SK-N-SH treated with all-trans-retinoic acid at 6 μM for 48 hours (cell line): ENCODE measurements at regions not wholly inside any gene's neighbourhood (a gene's known extent, or its start where the extent isn't known, plus 50 kb on each side); places are given as distances from the start of the nearest gene placed in this dataset.

Experiments
- ATAC-seq: fragments of 200-7000 bp; cut with Tn5 transposase; 3 replicates; pipeline ENCODE4 v1.9.1; 2020; ENCODE audit warnings: mild to moderate bottlenecking, moderate library complexity
- ARNTL ChIP-seq: fragments of 450-650 bp; formaldehyde crosslinking; IDR thresholded peaks from 2 replicates; pipeline ENCODE4 v1.5.0; 2020; ENCODE audit warnings: low read depth, mild to moderate bottlenecking, moderate library complexity, borderline replicate concordance
- BACH2 ChIP-seq: fragments of 250-450 bp; sonication (Bioruptor Pico); IDR thresholded peaks from 2 replicates; pipeline ENCODE4 v1.9.0; 2021; ENCODE audit warnings: mild to moderate bottlenecking, borderline replicate concordance
- CSDC2 ChIP-seq: fragments of 250-450 bp; sonication (Bioruptor Pico); IDR thresholded peaks from 2 replicates; pipeline ENCODE4 v1.5.0; 2020; ENCODE audit warnings: mild to moderate bottlenecking, moderate library complexity
- CSRNP3 ChIP-seq: fragments of 250-450 bp; sonication (Bioruptor Pico); IDR thresholded peaks from 2 replicates; pipeline ENCODE4 v1.5.1; 2021; ENCODE audit warnings: mild to moderate bottlenecking, moderate library complexity
- ESRRG ChIP-seq: fragments of 250-450 bp; sonication (Bioruptor Pico); IDR thresholded peaks from 2 replicates; pipeline ENCODE4 v1.6.1; 2021; ENCODE audit warnings: mild to moderate bottlenecking
- GLIS3 ChIP-seq: fragments of 250-450 bp; sonication (Bioruptor Pico); IDR thresholded peaks from 2 replicates; pipeline ENCODE4 v1.5.0; 2020; ENCODE audit warnings: mild to moderate bottlenecking, moderate library complexity
- ISL1 ChIP-seq: fragments of 250-450 bp; sonication (Bioruptor Pico); IDR thresholded peaks from 2 replicates; pipeline ENCODE4 v2.1.2; 2022; ENCODE audit warnings: mild to moderate bottlenecking, moderate library complexity
- PATZ1 ChIP-seq: fragments of 250-450 bp; sonication (Bioruptor Pico); IDR thresholded peaks from 2 replicates; pipeline ENCODE4 v1.8.0; 2020; ENCODE audit warnings: mild to moderate bottlenecking, moderate library complexity, borderline replicate concordance
- PPARA ChIP-seq: fragments of 250-450 bp; sonication (Bioruptor Pico); IDR thresholded peaks from 2 replicates; pipeline ENCODE4 v1.5.0; 2020; ENCODE audit warnings: mild to moderate bottlenecking, borderline replicate concordance
- RARB ChIP-seq: fragments of 250-450 bp; sonication (Bioruptor Pico); IDR thresholded peaks from 2 replicates; pipeline ENCODE4 v1.8.0; 2021; ENCODE audit warnings: mild to moderate bottlenecking, moderate library complexity
- SNAI2 ChIP-seq: fragments of 250-450 bp; sonication (Bioruptor Pico); IDR thresholded peaks from 2 replicates; pipeline ENCODE4 v1.5.0; 2020; ENCODE audit warnings: mild to moderate bottlenecking, moderate library complexity
- TCF4 ChIP-seq: fragments of 250-450 bp; sonication (Bioruptor Pico); IDR thresholded peaks from 2 replicates; pipeline ENCODE4 v1.8.0; 2021; ENCODE audit warnings: mild to moderate bottlenecking, moderate library complexity, borderline replicate concordance
- TOX ChIP-seq: fragments of 250-450 bp; sonication (Bioruptor Pico); IDR thresholded peaks from 2 replicates; pipeline ENCODE4 v1.8.0; 2021; ENCODE audit warnings: mild to moderate bottlenecking, moderate library complexity, borderline replicate concordance
- ZC3H10 ChIP-seq: fragments of 250-450 bp; sonication (Bioruptor Pico); IDR thresholded peaks from 2 replicates; pipeline ENCODE4 v1.5.1; 2021; ENCODE audit warnings: mild to moderate bottlenecking, moderate library complexity
- ZFP30 ChIP-seq: fragments of 450-650 bp; formaldehyde crosslinking; IDR thresholded peaks from 2 replicates; pipeline ENCODE4 v1.5.0; 2022; ENCODE audit warnings: mild to moderate bottlenecking, moderate library complexity
- ZNF565 ChIP-seq: fragments of 450-650 bp; formaldehyde crosslinking; conservative IDR thresholded peaks from 2 replicates; pipeline ENCODE4 v1.5.0; 2020; ENCODE audit warnings: low read depth, mild to moderate bottlenecking, moderate library complexity
- ZNF70 ChIP-seq: fragments of 450-650 bp; formaldehyde crosslinking; IDR thresholded peaks from 2 replicates; pipeline ENCODE4 v1.5.0; 2020; ENCODE audit warnings: mild to moderate bottlenecking, moderate library complexity
- ZNF8 ChIP-seq: fragments of 450-650 bp; formaldehyde crosslinking; IDR thresholded peaks from 2 replicates; pipeline ENCODE4 v1.5.0; 2020; ENCODE audit warnings: mild to moderate bottlenecking, moderate library complexity
- TF ChIP-seq, protein P1 (sequence below): fragments of 250-450 bp; sonication (Bioruptor Pico); IDR thresholded peaks from 2 replicates; pipeline ENCODE4 v1.5.0; 2020; ENCODE audit warnings: mild to moderate bottlenecking, moderate library complexity
- TF ChIP-seq, protein P2 (sequence below): fragments of 250-450 bp; sonication (Bioruptor Pico); IDR thresholded peaks from 2 replicates; pipeline ENCODE4 v1.8.0; 2021; ENCODE audit warnings: low read depth, mild to moderate bottlenecking, moderate library complexity, borderline replicate concordance

- no peak for TF ChIP-seq ESRRG (CRISPR knock-in tag)
- TF ChIP-seq TCF4, result no peak
- TF ChIP-seq, protein P1, sequence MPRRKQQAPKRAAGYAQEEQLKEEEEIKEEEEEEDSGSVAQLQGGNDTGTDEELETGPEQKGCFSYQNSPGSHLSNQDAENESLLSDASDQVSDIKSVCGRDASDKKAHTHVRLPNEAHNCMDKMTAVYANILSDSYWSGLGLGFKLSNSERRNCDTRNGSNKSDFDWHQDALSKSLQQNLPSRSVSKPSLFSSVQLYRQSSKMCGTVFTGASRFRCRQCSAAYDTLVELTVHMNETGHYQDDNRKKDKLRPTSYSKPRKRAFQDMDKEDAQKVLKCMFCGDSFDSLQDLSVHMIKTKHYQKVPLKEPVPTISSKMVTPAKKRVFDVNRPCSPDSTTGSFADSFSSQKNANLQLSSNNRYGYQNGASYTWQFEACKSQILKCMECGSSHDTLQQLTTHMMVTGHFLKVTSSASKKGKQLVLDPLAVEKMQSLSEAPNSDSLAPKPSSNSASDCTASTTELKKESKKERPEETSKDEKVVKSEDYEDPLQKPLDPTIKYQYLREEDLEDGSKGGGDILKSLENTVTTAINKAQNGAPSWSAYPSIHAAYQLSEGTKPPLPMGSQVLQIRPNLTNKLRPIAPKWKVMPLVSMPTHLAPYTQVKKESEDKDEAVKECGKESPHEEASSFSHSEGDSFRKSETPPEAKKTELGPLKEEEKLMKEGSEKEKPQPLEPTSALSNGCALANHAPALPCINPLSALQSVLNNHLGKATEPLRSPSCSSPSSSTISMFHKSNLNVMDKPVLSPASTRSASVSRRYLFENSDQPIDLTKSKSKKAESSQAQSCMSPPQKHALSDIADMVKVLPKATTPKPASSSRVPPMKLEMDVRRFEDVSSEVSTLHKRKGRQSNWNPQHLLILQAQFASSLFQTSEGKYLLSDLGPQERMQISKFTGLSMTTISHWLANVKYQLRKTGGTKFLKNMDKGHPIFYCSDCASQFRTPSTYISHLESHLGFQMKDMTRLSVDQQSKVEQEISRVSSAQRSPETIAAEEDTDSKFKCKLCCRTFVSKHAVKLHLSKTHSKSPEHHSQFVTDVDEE (CRISPR knock-in tag), result no peak
- no peak; the same call in 2 of the 3 replicates for ATAC-seq
Measured at GRCh38 chr3:110026421-110026820, 689.1 kb upstream of the DPPA4 start.

GRCh38 chr3:110027446-110028080, 690.2 kb upstream of the DPPA4 start:
- peak; percentile 90 for ATAC-seq
- TF ChIP-seq ZNF70, result no peak
- TF ChIP-seq SNAI2 (CRISPR knock-in tag), result no peak
- TF ChIP-seq PPARA, result no peak
- no peak for TF ChIP-seq CSRNP3
- TF ChIP-seq, protein P2, sequence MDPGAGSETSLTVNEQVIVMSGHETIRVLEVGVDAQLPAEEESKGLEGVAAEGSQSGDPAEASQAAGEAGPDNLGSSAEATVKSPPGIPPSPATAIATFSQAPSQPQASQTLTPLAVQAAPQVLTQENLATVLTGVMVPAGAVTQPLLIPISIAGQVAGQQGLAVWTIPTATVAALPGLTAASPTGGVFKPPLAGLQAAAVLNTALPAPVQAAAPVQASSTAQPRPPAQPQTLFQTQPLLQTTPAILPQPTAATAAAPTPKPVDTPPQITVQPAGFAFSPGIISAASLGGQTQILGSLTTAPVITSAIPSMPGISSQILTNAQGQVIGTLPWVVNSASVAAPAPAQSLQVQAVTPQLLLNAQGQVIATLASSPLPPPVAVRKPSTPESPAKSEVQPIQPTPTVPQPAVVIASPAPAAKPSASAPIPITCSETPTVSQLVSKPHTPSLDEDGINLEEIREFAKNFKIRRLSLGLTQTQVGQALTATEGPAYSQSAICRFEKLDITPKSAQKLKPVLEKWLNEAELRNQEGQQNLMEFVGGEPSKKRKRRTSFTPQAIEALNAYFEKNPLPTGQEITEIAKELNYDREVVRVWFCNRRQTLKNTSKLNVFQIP, result no peak
- no peak for TF ChIP-seq PATZ1 (CRISPR knock-in tag)
- no peak for TF ChIP-seq ZNF8 (CRISPR knock-in tag)
- no peak for TF ChIP-seq ZNF565
- TF ChIP-seq RARB, result no peak
- TF ChIP-seq, protein P1 (CRISPR knock-in tag), result no peak
- TF ChIP-seq CSDC2, result no peak
- no peak for TF ChIP-seq ISL1
- no peak for TF ChIP-seq ESRRG (CRISPR knock-in tag)

DNA sequence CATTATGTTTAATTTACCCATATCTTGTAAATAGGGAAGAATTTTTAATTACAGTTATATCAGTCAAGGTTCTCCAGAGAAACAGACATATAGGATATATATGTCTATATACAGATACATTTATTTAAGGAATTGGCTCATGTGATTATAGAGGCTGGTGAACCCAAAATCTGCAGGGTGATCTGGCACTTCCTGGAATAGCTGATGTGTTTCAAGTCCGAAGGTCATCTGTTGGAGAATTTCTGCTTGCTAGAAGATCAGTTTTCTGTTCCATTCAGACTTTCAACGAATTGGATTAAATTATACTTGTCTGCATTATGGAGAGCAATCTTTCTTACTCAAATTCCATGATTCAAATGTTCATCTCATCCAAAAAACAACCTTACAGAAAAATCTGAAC, 694.6 kb upstream of the DPPA4 start:
- ATAC-seq, result no peak
- TF ChIP-seq ZFP30 (CRISPR knock-in tag) (no peak), ZNF565 (no peak), CSRNP3 (no peak), ISL1 (no peak), PATZ1 (CRISPR knock-in tag) (no peak), ARNTL (CRISPR knock-in tag) (no peak), RARB (no peak), CSDC2 (no peak), BACH2 (CRISPR knock-in tag) (no peak), TCF4 (no peak), ZC3H10 (CRISPR knock-in tag) (no peak), TOX (CRISPR knock-in tag) (no peak), GLIS3 (CRISPR knock-in tag) (no peak)
- TF ChIP-seq, protein P2, result no peak
